IPS-18c (cell line): ENCODE measurements at regions not wholly inside any gene's neighbourhood (a gene's known extent, or its start where the extent isn't known, plus 50 kb on each side); places are given as distances from the start of the nearest gene placed in this dataset.

Experiments used
- H3K4me3 ChIP-seq: 2 replicates; pipeline ENCODE4 v1.7.0; 2013; ENCODE audit warnings: low read depth, mild to moderate bottlenecking, low read length, moderate library complexity; ENCODE audit not compliant: insufficient read depth
- H3K9me3 ChIP-seq: one replicate; pipeline ENCODE4 v1.6.1; 2013; ENCODE audit warnings: mild to moderate bottlenecking, low read length, moderate library complexity; ENCODE audit not compliant: control insufficient read depth, insufficient read depth

DNA sequence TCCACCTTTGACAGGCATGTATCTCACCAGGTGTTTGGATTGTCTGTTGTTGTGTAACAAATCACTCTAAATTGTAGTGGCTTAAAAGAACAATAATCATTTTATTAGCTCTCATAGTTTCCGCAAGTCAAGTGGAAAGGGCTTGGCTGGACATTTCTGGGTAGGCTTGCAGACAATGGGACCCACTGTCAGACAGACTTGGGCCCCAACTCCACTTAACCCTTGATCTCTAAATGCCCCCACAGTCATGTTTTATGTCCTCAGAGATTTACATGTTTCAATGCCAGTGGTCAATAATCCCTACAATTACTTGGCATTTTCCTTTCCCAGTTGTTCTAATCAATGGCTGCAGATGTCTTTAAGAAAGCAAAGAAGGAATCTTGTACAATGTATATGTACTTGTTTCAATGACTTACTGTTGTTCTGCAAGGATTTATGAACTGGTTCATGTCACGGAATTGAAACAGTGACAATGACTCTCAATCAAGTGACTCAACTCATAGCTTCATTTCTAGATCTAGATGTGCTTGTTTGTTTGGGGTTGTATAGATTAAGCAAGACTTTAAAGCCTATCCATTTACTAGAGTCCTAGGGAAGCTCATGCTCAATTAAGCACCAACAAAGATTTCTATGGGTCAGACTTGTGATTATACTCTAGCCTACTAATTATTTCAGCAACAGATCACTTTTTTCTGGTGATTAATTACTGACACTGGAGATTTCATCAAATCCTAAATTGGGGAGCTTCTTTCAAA is 510.1 kb upstream of the NBEA start:
- H3K4me3 ChIP-seq: no peak overlapping the region

GRCh38 chr13:34435338-34435737 is 506.7 kb upstream of the NBEA start:
- Histone ChIP-seq H3K4me3 (no peak overlapping the region), H3K9me3 (no peaks in the 10 kb centered on the region)

More for the DNA sequence above, 510.1 kb upstream of the NBEA start:
- no peaks in the 10 kb centered on the region for H3K9me3 ChIP-seq

DNA sequence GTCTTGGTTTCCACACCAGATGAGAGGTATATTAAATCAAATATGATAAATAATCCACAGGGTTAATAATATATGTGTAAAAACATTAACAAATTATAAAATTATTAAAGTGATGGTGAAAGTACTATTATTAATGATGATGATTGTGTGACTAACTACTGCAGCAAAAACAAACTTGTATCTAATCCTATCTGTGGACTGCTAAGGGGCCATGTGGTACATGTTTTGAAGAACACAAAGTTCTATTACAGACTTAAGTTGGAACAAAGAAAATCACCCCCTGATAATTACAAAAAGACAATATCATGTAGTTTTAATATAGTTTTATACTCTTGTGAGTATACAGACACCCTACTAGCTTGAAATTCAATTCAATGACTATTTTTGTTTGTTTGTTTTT is 504.2 kb upstream of the NBEA start:
- Histone ChIP-seq H3K4me3 (no peak overlapping the region), H3K9me3 (no peaks in the 10 kb centered on the region)

DNA sequence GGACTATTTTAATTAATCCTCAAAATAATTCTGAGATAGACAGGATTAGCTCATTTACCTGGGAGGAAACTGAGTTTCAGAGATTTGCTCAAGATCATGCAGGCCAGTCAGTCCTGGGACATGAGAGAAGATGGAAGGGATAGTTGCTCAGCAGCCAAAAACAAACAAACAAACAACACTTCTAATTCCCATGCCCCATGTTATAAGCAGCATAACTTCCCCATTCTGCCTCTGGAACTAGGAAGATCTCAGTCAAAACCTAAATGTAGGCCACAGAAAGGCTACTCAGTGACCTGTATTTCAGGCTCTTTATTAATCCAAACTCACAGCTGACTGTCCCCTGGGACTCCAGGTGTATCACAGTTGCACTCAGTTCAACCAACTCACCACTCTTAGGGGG is 489.2 kb upstream of the NBEA start:
- H3K9me3 ChIP-seq: no peaks in the 10 kb centered on the region

GRCh38 chr13:34458756-34459715 is 483.0 kb upstream of the NBEA start:
- no peaks in the 10 kb centered on the region for H3K9me3 ChIP-seq
- no peak overlapping the region for H3K4me3 ChIP-seq

More for the DNA sequence above, 489.2 kb upstream of the NBEA start:
- H3K4me3 ChIP-seq: no peak overlapping the region

GRCh38 chr13:34459856-34460255 is 482.2 kb upstream of the NBEA start:
- no peak overlapping the region for H3K4me3 ChIP-seq

DNA sequence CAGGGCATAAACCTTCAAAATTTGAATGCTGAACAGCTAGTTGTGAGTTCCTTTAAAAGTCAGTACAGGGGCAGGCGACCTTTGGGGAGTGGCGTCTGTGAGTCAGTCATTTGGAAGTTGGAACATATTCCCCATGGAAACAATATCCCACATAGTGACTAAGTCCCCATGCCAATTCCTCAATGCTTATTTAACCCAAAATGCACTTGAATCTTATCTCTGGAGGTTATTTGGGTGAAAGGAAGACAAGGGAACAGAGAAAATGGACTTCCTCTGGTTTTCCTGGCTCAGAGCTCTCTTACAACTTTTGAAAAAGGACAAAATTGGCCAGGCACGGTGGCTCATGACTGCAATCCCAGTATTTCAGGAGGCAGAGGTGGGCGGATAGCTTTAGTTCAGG is 479.2 kb upstream of the NBEA start:
- H3K9me3 ChIP-seq: no peaks in the 10 kb centered on the region
- H3K4me3 ChIP-seq: no peak overlapping the region

More at GRCh38 chr13:34459856-34460255, 482.2 kb upstream of the NBEA start:
- no peaks in the 10 kb centered on the region for H3K9me3 ChIP-seq

- Histone ChIP-seq H3K4me3 (no peak overlapping the region), H3K9me3 (no peaks in the 10 kb centered on the region)
Observed at GRCh38 chr13:34464011-34464410, 478.1 kb upstream of the NBEA start.

DNA sequence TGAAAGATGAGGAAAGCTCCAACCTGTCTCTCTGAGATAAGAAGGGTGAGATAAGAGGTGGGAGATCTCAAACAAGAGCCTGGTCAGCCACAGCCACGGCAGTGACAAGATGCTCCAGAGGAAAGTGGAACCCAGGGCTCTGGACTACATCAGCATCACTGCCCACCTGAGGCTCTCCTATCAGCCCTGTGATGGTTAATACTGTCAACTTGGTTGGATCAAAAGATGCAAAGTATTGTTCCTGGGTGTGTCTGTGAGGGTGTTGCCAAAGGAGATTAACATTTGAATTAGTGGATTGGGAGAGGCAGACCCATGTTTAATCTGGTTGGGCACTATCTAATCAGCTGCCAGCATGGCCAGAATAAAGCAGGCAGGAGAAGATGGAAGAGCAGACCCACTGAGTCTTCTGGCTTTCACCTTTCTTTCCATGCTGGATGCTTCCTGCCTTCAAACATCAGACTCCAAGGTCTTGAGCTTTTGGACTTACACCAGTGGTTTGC is 476.6 kb upstream of the NBEA start:
- Histone ChIP-seq H3K4me3 (no peak overlapping the region), H3K9me3 (no peaks in the 10 kb centered on the region)

DNA sequence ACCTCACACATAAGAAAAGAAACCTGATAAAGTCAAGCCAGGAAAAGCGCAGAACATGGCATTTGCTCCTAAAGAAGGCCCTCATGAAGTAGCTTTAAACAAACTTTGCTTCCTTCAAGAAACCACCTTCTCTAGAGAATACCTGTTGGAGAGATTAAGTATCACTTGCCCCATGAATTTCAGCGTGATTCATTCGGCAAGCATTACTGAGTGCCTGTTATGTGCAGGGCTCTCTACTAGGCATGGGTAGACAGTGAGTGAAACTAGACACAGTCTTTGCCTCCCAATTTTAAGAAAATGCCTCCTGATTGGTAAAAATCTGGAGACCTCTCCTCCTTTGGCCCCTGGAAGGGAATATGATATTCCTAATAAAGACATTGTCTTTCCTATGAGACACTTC is 475.8 kb upstream of the NBEA start:
- Histone ChIP-seq H3K4me3 (no peak overlapping the region), H3K9me3 (no peaks in the 10 kb centered on the region)

GRCh38 chr13:34467450-34468083 is 474.5 kb upstream of the NBEA start:
- Histone ChIP-seq H3K9me3 (no peaks in the 10 kb centered on the region), H3K4me3 (no peak overlapping the region)

GRCh38 chr13:34469196-34469986 is 472.7 kb upstream of the NBEA start:
- H3K4me3 ChIP-seq: no peak overlapping the region
- H3K9me3 ChIP-seq: no peaks in the 10 kb centered on the region

- H3K9me3 ChIP-seq: no peaks in the 10 kb centered on the region
- H3K4me3 ChIP-seq: no peak overlapping the region
Observed at GRCh38 chr13:34474187-34474868, 467.7 kb upstream of the NBEA start.

- Histone ChIP-seq H3K9me3 (no peaks in the 10 kb centered on the region), H3K4me3 (no peak overlapping the region)
Observed at GRCh38 chr13:34478376-34478775, 463.7 kb upstream of the NBEA start.

- Histone ChIP-seq H3K9me3 (no peaks in the 10 kb centered on the region), H3K4me3 (no peak overlapping the region)
Observed at GRCh38 chr13:34502011-34502410, 440.1 kb upstream of the NBEA start.

- H3K4me3 ChIP-seq: no peak overlapping the region
- H3K9me3 ChIP-seq: no peaks in the 10 kb centered on the region
Observed at GRCh38 chr13:34502621-34503020, 439.4 kb upstream of the NBEA start.
